Spinal cord (tissue), 9 donors: ENCODE measurements at regions not wholly inside any gene's neighbourhood (a gene's known extent, or its start where the extent isn't known, plus 50 kb on each side); places are given as distances from the start of the nearest gene placed in this dataset.
A peak's percentile ranks its signal among the peaks of the same experiment; 100 is the strongest.

ENCODE experiments used
- DNase-seq, 6 donors: peaks; one replicate each; pipeline versions ENCODE4 v3.0.0 to v3.0.0-alpha.2; 2013 to 2015; ENCODE audit warnings: low spot score in 6 of 6, low read depth in 4 of 6
- H3K27ac ChIP-seq: one replicate; pipeline ENCODE4 v1.5.1; 2013; ENCODE audit warnings: low read depth, low read length, control low read depth
- H3K27me3 ChIP-seq: one replicate; pipeline ENCODE4 v1.6.1; 2013; ENCODE audit warnings: low read length; ENCODE audit not compliant: control insufficient read depth, insufficient read depth
- H3K36me3 ChIP-seq: one replicate; pipeline ENCODE4 v1.6.1; 2013; ENCODE audit warnings: low read length; ENCODE audit not compliant: control insufficient read depth, insufficient read depth
- H3K4me1 ChIP-seq: one replicate; pipeline ENCODE4 v1.6.1; 2013; ENCODE audit warnings: low read length; ENCODE audit not compliant: control insufficient read depth, insufficient read depth
- H3K4me3 ChIP-seq: one replicate; pipeline ENCODE4 v1.5.1; 2013; ENCODE audit warnings: low read depth, low read length, control low read depth
- H3K9me3 ChIP-seq: one replicate; pipeline ENCODE4 v1.6.1; 2013; ENCODE audit warnings: low read length; ENCODE audit not compliant: control insufficient read depth, insufficient read depth
- WGBS: methylation state at CpG from one replicate; pipeline ENCODE4 v1.1.5; 2013; ENCODE audit warnings: missing lambda C conversion rate; ENCODE audit not compliant: insufficient coverage; 5-methylcytosine and 5-hydroxymethylcytosine counted together
- donor health status: healthy.

GRCh38 chr18:78127041-78127440 is 852.6 kb upstream of the SALL3 start:
- no peak overlapping the region for H3K27ac ChIP-seq
- 95% methylated on average over 15 of the region's 20 CpGs for WGBS
- H3K4me1 ChIP-seq = peaks cover 5% of the 10 kb centered on the region
- H3K27me3 ChIP-seq = peaks cover 8% of the 10 kb centered on the region
- H3K4me3 ChIP-seq = no peak overlapping the region
- no peaks in the 10 kb centered on the region for H3K36me3 ChIP-seq
- H3K9me3 ChIP-seq = no peaks in the 10 kb centered on the region
- no peak for DNase-seq

GRCh38 chr18:78128004-78128403 is 851.6 kb upstream of the SALL3 start:
- H3K27ac ChIP-seq = no peak overlapping the region
- H3K36me3 ChIP-seq = no peaks in the 10 kb centered on the region
- peaks cover 5% of the 10 kb centered on the region for H3K4me1 ChIP-seq
- no peaks in the 10 kb centered on the region for H3K9me3 ChIP-seq
- DNase-seq = no peak
- H3K4me3 ChIP-seq = no peak overlapping the region
- H3K27me3 ChIP-seq = peaks cover 8% of the 10 kb centered on the region
- WGBS = 90% methylated on average over 8 of the region's 8 CpGs

- peaks cover 5% of the 10 kb centered on the region for H3K4me1 ChIP-seq
- peaks cover 8% of the 10 kb centered on the region for H3K27me3 ChIP-seq
- no peak overlapping the region for H3K4me3 ChIP-seq
- WGBS = 100% methylated on average over 3 of the region's 8 CpGs
- H3K36me3 ChIP-seq = no peaks in the 10 kb centered on the region
- no peaks in the 10 kb centered on the region for H3K9me3 ChIP-seq
- H3K27ac ChIP-seq = no peak overlapping the region
- no peak for DNase-seq
Measured at GRCh38 chr18:78129260-78129659, 850.4 kb upstream of the SALL3 start.

GRCh38 chr18:78130232-78131195 is 849.1 kb upstream of the SALL3 start:
- H3K27ac ChIP-seq = no peak overlapping the region
- H3K4me1 ChIP-seq = peaks cover 5% of the 10 kb centered on the region
- H3K27me3 ChIP-seq = peaks cover 8% of the 10 kb centered on the region
- H3K4me3 ChIP-seq = no peak overlapping the region
- 70% methylated on average over 11 of the region's 12 CpGs for WGBS
- H3K36me3 ChIP-seq = no peaks in the 10 kb centered on the region
- no peak for DNase-seq
- H3K9me3 ChIP-seq = no peaks in the 10 kb centered on the region

- DNase-seq = no peak
- no peaks in the 10 kb centered on the region for H3K9me3 ChIP-seq
- 90% methylated on average over 6 of the region's 7 CpGs for WGBS
- peaks cover 6% of the 10 kb centered on the region for H3K4me1 ChIP-seq
- no peak overlapping the region for H3K4me3 ChIP-seq
- no peak overlapping the region for H3K27ac ChIP-seq
- no peaks in the 10 kb centered on the region for H3K36me3 ChIP-seq
- H3K27me3 ChIP-seq = peaks cover 13% of the 10 kb centered on the region
Measured at GRCh38 chr18:78133729-78134128, 845.9 kb upstream of the SALL3 start.

GRCh38 chr18:78136986-78137385 is 842.6 kb upstream of the SALL3 start:
- no peaks in the 10 kb centered on the region for H3K9me3 ChIP-seq
- no peak overlapping the region for H3K4me3 ChIP-seq
- peaks cover 13% of the 10 kb centered on the region for H3K4me1 ChIP-seq
- no peak overlapping the region for H3K27ac ChIP-seq
- peaks cover 5% of the 10 kb centered on the region for H3K27me3 ChIP-seq
- 92% methylated on average over 2 of the region's 6 CpGs for WGBS
- H3K36me3 ChIP-seq = no peaks in the 10 kb centered on the region
- DNase-seq = no peak

- Histone ChIP-seq H3K9me3 (no peaks in the 10 kb centered on the region), H3K4me1 (peaks cover 13% of the 10 kb centered on the region), H3K27me3 (peaks cover 5% of the 10 kb centered on the region), H3K4me3 (no peak overlapping the region), H3K36me3 (no peaks in the 10 kb centered on the region), H3K27ac (no peak overlapping the region)
- WGBS = 26% methylated on average over 9 of the region's 11 CpGs
- DNase-seq = peak in 4 of 6 donors; percentile 12 to 70 (median 26)
Measured at GRCh38 chr18:78138983-78139496, 840.6 kb upstream of the SALL3 start.

GRCh38 chr18:78140294-78140693 is 839.3 kb upstream of the SALL3 start:
- H3K4me1 ChIP-seq = peaks cover 13% of the 10 kb centered on the region
- H3K27ac ChIP-seq = no peak overlapping the region
- 82% methylated on average over 9 of the region's 9 CpGs for WGBS
- no peaks in the 10 kb centered on the region for H3K36me3 ChIP-seq
- no peaks in the 10 kb centered on the region for H3K9me3 ChIP-seq
- no peak overlapping the region for H3K4me3 ChIP-seq
- H3K27me3 ChIP-seq = peaks cover 6% of the 10 kb centered on the region
- DNase-seq = no peak

- H3K9me3 ChIP-seq = no peaks in the 10 kb centered on the region
- DNase-seq = no peak
- peaks cover 2% of the 10 kb centered on the region for H3K27me3 ChIP-seq
- no peak overlapping the region for H3K4me3 ChIP-seq
- 74% methylated on average over 8 of the region's 11 CpGs for WGBS
- peaks cover 6% of the 10 kb centered on the region for H3K4me1 ChIP-seq
- no peak overlapping the region for H3K27ac ChIP-seq
- no peaks in the 10 kb centered on the region for H3K36me3 ChIP-seq
Measured at GRCh38 chr18:78144669-78145068, 834.9 kb upstream of the SALL3 start.

GRCh38 chr18:78145096-78145495 is 834.5 kb upstream of the SALL3 start:
- no peak for DNase-seq
- H3K36me3 ChIP-seq = no peaks in the 10 kb centered on the region
- 100% methylated on average over 2 of the region's 9 CpGs for WGBS
- H3K27ac ChIP-seq = no peak overlapping the region
- no peak overlapping the region for H3K4me3 ChIP-seq
- peaks cover 2% of the 10 kb centered on the region for H3K27me3 ChIP-seq
- no peaks in the 10 kb centered on the region for H3K9me3 ChIP-seq
- peaks cover 2% of the 10 kb centered on the region for H3K4me1 ChIP-seq
